Lower leg skin (tissue), 4 donors: ENCODE measurements at regions not wholly inside any gene's neighbourhood (a gene's known extent, or its start where the extent isn't known, plus 50 kb on each side); places are given as distances from the start of the nearest gene placed in this dataset.
A peak's percentile ranks its signal among the peaks of the same experiment; 100 is the strongest.

ENCODE experiments used
- DNase-seq, 2 donors: peaks; one replicate each; pipeline ENCODE4 v3.0.0-alpha.2; 2019; ENCODE audit warnings: low spot score in 2 of 2
- H3K4me3 ChIP-seq: fragments of 200-600 bp; sonication (generic); 2 replicates; pipeline ENCODE4 v1.5.1; 2017; ENCODE audit warnings: mild to moderate bottlenecking, low read depth; ENCODE audit not compliant: poor library complexity, severe bottlenecking
- CTCF ChIP-seq, 3 donors: fragments of 450-650 bp; IDR thresholded peaks; one replicate each; pipeline ENCODE4 v1.5.1; 2016; ENCODE audit warnings: antibody characterized with exemption in 3 of 3, mild to moderate bottlenecking in 3 of 3, moderate library complexity in 2 of 3
- POLR2A ChIP-seq, 2 donors: fragments of 450-650 bp; IDR thresholded peaks; one replicate each; pipeline ENCODE4 v1.6.1; 2016 to 2017; ENCODE audit warnings: antibody characterized with exemption in 2 of 2, mild to moderate bottlenecking in 1 of 2, moderate library complexity in 1 of 2
- WGBS, 2 donors: methylation state at CpG; one replicate each; pipeline ENCODE4 v1.1.5; 2018; 5-methylcytosine and 5-hydroxymethylcytosine counted together
- intact Hi-C: fragments of 100-400 bp; cut with DNase I; formaldehyde crosslinking; loops from one replicate; pipeline ENCODE4 v1.15.0; 2023; ENCODE audit warnings: low total_unique reads

GRCh38 chr22:49531368-49531791 is 296.3 kb downstream of the BRD1 start:
- no peak for DNase-seq
- intact Hi-C loops = no loop called here
- TF ChIP-seq POLR2A (IDR thresholded peaks at IDR 0.05) (no peak), CTCF (IDR thresholded peaks at IDR 0.05) (no peak)
- no peak overlapping the region for H3K4me3 ChIP-seq
- 42 to 65% methylated on average over 11 of the region's 11 CpGs for WGBS, 2 donors

GRCh38 chr22:49530671-49531367 is 296.9 kb downstream of the BRD1 start:
- DNase-seq = no peak
- H3K4me3 ChIP-seq = no peak overlapping the region
- WGBS, 2 donors = 77 to 85% methylated on average over 19 of the region's 19 CpGs
- TF ChIP-seq POLR2A (IDR thresholded peaks at IDR 0.05) (no peak), CTCF (IDR thresholded peaks at IDR 0.05) (no peak)
- intact Hi-C loops = no loop called here

- intact Hi-C loops = no loop called here
- no peak for TF ChIP-seq POLR2A (IDR thresholded peaks at IDR 0.05)
- TF ChIP-seq CTCF (IDR thresholded peaks at IDR 0.05) = no peak
- no peak overlapping the region for H3K4me3 ChIP-seq
- DNase-seq = no peak
- 68% methylated on average over 6 of the region's 6 CpGs for WGBS, 2 donors
Measured at GRCh38 chr22:49528420-49528720, 299.3 kb downstream of the BRD1 start.

GRCh38 chr22:49527611-49528419 is 299.9 kb downstream of the BRD1 start:
- 77 to 78% methylated on average over 17 of the region's 17 CpGs for WGBS, 2 donors

GRCh38 chr22:49525801-49526535 is 301.7 kb downstream of the BRD1 start:
- peak in 1 of 2 donors; percentile 30 for DNase-seq
- TF ChIP-seq CTCF (IDR thresholded peaks at IDR 0.05) (no peak), POLR2A (IDR thresholded peaks at IDR 0.05) (no peak)
- intact Hi-C loops = no loop called here
- 61 to 66% methylated on average over 14 of the region's 14 CpGs for WGBS, 2 donors
- H3K4me3 ChIP-seq = no peak overlapping the region

More at GRCh38 chr22:49527611-49528419, 299.9 kb downstream of the BRD1 start:
- H3K4me3 ChIP-seq = no peak overlapping the region
- no peak for DNase-seq
- no peak for TF ChIP-seq POLR2A (IDR thresholded peaks at IDR 0.05)
- no peak for TF ChIP-seq CTCF (IDR thresholded peaks at IDR 0.05)
- intact Hi-C loops = no loop called here
